GM12878 (cell line): ENCODE measurements at regions not wholly inside any gene's neighbourhood (a gene's known extent, or its start where the extent isn't known, plus 50 kb on each side); places are given as distances from the start of the nearest gene placed in this dataset.

ENCODE experiments used
- ATAC-seq: fragments of 200-7000 bp; cut with Tn5 transposase; 3 replicates; pipeline ENCODE4 v1.9.1; 2020; ENCODE audit warnings: mild to moderate bottlenecking, moderate library complexity
- BruUV-seq: library from RNA; stranded (reverse); fragments of 400-500 nt; replicated peaks from 2 replicates; lab custom pipeline; 2021; lab: Mats Ljungman, UMichigan
- CTCF ChIA-PET: fragments of 300-600 bp; sonication (Branson Sonifier 250); formaldehyde crosslinking; extraction: SDS; loops from one replicate; lab custom pipeline; 2021; ENCODE audit warnings: inconsistent platforms; lab: Yijun Ruan, JAX
- POLR2A ChIA-PET: fragments of 350-600 bp; formaldehyde crosslinking; extraction: SDS; loops from one replicate; lab custom pipeline; 2021; ENCODE audit warnings: inconsistent platforms; lab: Charles Lee
- RAD21 ChIA-PET: fragments of 300-600 bp; sonication (Branson Sonifier 250); formaldehyde crosslinking; loops from one replicate; lab custom pipeline; 2023; ENCODE audit warnings: antibody characterized with exemption; ENCODE audit not compliant: unreplicated experiment; lab: Charles Lee
- SMC1A ChIA-PET: fragments of 300-600 bp; sonication (Branson Sonifier 250); formaldehyde crosslinking; loops from one replicate; lab custom pipeline; 2023; ENCODE audit not compliant: unreplicated experiment, uncharacterized antibody; lab: Charles Lee
- DNase-seq: peaks from one replicate; pipeline ENCODE4 v3.0.0-alpha.2; 2011; ENCODE audit warnings: low read depth, low spot score
- FAIRE-seq: peaks from 3 replicates; lab custom pipeline; 2011; peaks lifted over from hg19 to GRCh38; lab: Jason Lieb, UNC
- H2AFZ ChIP-seq: 2 replicates; pipeline ENCODE4 v1.6.0; 2011; ENCODE audit warnings: low read depth, low read length, control low read depth; ENCODE audit not compliant: control insufficient read depth
- H3K27ac ChIP-seq: 2 replicates; pipeline ENCODE4 v1.5.1; 2011; ENCODE audit warnings: control low read depth; ENCODE audit not compliant: control insufficient read depth, insufficient read depth
- H3K27me3 ChIP-seq, 2 experiments: replicated peaks in 1 of 2; 2 replicates each; pipeline versions ENCODE4 v1.6.0 to v1.6.1; 2011; ENCODE audit warnings: low read length in 1 of 2; ENCODE audit not compliant: control insufficient read depth in 2 of 2, insufficient read depth in 2 of 2
- H3K36me3 ChIP-seq, 2 experiments: 2 replicates each; pipeline ENCODE4 v1.5.1; 2011; ENCODE audit warnings: low read length in 1 of 2; ENCODE audit not compliant: control insufficient read depth in 2 of 2, insufficient read depth in 2 of 2
- H3K4me1 ChIP-seq: 2 replicates; pipeline ENCODE4 v1.6.1; 2011; ENCODE audit warnings: mild to moderate bottlenecking, low read length, moderate library complexity, mixed read lengths; ENCODE audit not compliant: control insufficient read depth, insufficient read depth
- H3K4me2 ChIP-seq: 2 replicates; pipeline ENCODE4 v1.6.0; 2011; ENCODE audit warnings: control low read depth; ENCODE audit not compliant: control insufficient read depth, insufficient read depth
- H3K4me3 ChIP-seq: fragments of 200-600 bp; sonication (generic); 2 replicates; pipeline ENCODE4 v1.5.1; 2016
- H3K79me2 ChIP-seq: 2 replicates; pipeline ENCODE4 v1.6.0; 2011; ENCODE audit warnings: low read length; ENCODE audit not compliant: control insufficient read depth, insufficient read depth
- H3K9ac ChIP-seq: 2 replicates; pipeline ENCODE4 v1.8.0; 2011; ENCODE audit warnings: low read length, control low read depth, mixed read lengths; ENCODE audit not compliant: control insufficient read depth, insufficient read depth
- H3K9me3 ChIP-seq: replicated peaks from 3 replicates; pipeline ENCODE4 v1.5.1; 2011; ENCODE audit warnings: mild to moderate bottlenecking, low read length; ENCODE audit not compliant: control insufficient read depth, insufficient read depth
- H4K20me1 ChIP-seq: 2 replicates; pipeline ENCODE4 v1.6.0; 2011; ENCODE audit not compliant: control insufficient read depth, insufficient read depth
- GATAD2B ChIP-seq: fragments of 450-650 bp; conservative IDR thresholded peaks from 2 replicates; pipeline ENCODE4 v1.6.1; 2017; ENCODE audit warnings: low read depth, mild to moderate bottlenecking, moderate library complexity
- KDM1A ChIP-seq: fragments of 200-600 bp; sonication (generic); IDR thresholded peaks from 2 replicates; pipeline ENCODE4 v1.6.1; 2016; ENCODE audit warnings: borderline replicate concordance
- PAX5 ChIP-seq: IDR thresholded peaks from 2 replicates; pipeline ENCODE4 v1.6.1; 2011; ENCODE audit warnings: low read depth, low read length, borderline replicate concordance
- RCOR1 ChIP-seq: conservative IDR thresholded peaks from 2 replicates; pipeline ENCODE4 v1.6.1; 2012; ENCODE audit warnings: low read depth, low read length, improper control_type of control experiment
- RUNX3 ChIP-seq: IDR thresholded peaks from 2 replicates; pipeline ENCODE4 v1.6.1; 2012; ENCODE audit warnings: low read length, inconsistent platforms
- SUPT20H ChIP-seq: IDR thresholded peaks from 2 replicates; pipeline ENCODE4 v1.6.1; 2011; ENCODE audit warnings: low read depth, mild to moderate bottlenecking, low read length, moderate library complexity, borderline replicate concordance; ENCODE audit not compliant: control insufficient read depth
- TCF3 ChIP-seq: IDR thresholded peaks from 2 replicates; pipeline ENCODE4 v1.6.1; 2012; ENCODE audit warnings: low read depth, mild to moderate bottlenecking, low read length, borderline replicate concordance; ENCODE audit not compliant: insufficient read depth
- WGBS: methylation state at CpG from one replicate; pipeline ENCODE4 v1.1.6; 2016; ENCODE audit warnings: low lambda C conversion rate; ENCODE audit not compliant: insufficient replicate concordance, insufficient coverage; ENCODE audit errors: missing lambda C conversion rate; 5-methylcytosine and 5-hydroxymethylcytosine counted together
- in situ Hi-C: fragments of 300-500 bp; cut with MboI; formaldehyde crosslinking; loops from 9 replicates; pipeline ENCODE4 v1.14.3; 2018; ENCODE audit warnings: mixed read lengths
- intact Hi-C: fragments of 100-400 bp; cut with micrococcal nuclease; formaldehyde crosslinking; loops from one replicate; pipeline ENCODE4 v1.14.2; 2022; ENCODE audit not compliant: unreplicated experiment
- TF ChIP-seq, protein P1 (sequence below): IDR thresholded peaks from 2 replicates; pipeline ENCODE4 v1.6.1; 2011; ENCODE audit warnings: mild to moderate bottlenecking, low read depth, low read length, moderate library complexity; ENCODE audit not compliant: insufficient replicate concordance
- TF ChIP-seq, protein P2 (sequence below): fragments of 450-650 bp; IDR thresholded peaks from 2 replicates; pipeline ENCODE4 v1.6.1; 2017; ENCODE audit warnings: mild to moderate bottlenecking, moderate library complexity
- TF ChIP-seq, protein P3 (sequence below): fragments of 450-650 bp; IDR thresholded peaks from 2 replicates; pipeline ENCODE4 v1.6.1; 2017; ENCODE audit warnings: low read depth, mild to moderate bottlenecking, moderate library complexity

DNA sequence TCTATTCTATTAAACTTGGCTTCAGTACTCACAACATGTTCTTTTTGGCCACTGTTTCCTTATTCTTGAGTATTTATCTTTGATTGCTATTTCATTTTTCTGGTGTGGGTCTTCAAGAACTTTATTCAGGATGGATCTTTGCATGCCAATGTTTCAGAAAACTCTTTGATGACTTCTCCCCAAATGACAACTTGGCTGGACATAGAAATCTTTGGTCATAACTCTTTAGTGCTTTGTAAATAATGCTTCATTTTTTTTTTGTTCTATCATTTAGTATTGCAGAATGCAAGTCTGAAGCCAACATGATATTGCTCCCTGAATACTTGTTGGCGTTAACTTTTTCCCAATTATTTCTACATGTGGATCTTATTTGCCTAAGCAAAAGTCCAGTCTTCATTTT, 103.6 kb upstream of the HS3ST2 start:
- in situ Hi-C loops, result no loop called here
- TF ChIP-seq PAX5 (no peak), KDM1A (no peak), RCOR1 (no peak), GATAD2B (no peak), SUPT20H (no peak), RUNX3 (no peak), TCF3 (no peak)
- TF ChIP-seq, protein P1, sequence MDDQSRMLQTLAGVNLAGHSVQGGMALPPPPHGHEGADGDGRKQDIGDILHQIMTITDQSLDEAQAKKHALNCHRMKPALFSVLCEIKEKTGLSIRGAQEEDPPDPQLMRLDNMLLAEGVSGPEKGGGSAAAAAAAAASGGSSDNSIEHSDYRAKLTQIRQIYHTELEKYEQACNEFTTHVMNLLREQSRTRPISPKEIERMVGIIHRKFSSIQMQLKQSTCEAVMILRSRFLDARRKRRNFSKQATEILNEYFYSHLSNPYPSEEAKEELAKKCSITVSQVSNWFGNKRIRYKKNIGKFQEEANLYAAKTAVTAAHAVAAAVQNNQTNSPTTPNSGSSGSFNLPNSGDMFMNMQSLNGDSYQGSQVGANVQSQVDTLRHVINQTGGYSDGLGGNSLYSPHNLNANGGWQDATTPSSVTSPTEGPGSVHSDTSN, result no peak
- TF ChIP-seq, protein P2, sequence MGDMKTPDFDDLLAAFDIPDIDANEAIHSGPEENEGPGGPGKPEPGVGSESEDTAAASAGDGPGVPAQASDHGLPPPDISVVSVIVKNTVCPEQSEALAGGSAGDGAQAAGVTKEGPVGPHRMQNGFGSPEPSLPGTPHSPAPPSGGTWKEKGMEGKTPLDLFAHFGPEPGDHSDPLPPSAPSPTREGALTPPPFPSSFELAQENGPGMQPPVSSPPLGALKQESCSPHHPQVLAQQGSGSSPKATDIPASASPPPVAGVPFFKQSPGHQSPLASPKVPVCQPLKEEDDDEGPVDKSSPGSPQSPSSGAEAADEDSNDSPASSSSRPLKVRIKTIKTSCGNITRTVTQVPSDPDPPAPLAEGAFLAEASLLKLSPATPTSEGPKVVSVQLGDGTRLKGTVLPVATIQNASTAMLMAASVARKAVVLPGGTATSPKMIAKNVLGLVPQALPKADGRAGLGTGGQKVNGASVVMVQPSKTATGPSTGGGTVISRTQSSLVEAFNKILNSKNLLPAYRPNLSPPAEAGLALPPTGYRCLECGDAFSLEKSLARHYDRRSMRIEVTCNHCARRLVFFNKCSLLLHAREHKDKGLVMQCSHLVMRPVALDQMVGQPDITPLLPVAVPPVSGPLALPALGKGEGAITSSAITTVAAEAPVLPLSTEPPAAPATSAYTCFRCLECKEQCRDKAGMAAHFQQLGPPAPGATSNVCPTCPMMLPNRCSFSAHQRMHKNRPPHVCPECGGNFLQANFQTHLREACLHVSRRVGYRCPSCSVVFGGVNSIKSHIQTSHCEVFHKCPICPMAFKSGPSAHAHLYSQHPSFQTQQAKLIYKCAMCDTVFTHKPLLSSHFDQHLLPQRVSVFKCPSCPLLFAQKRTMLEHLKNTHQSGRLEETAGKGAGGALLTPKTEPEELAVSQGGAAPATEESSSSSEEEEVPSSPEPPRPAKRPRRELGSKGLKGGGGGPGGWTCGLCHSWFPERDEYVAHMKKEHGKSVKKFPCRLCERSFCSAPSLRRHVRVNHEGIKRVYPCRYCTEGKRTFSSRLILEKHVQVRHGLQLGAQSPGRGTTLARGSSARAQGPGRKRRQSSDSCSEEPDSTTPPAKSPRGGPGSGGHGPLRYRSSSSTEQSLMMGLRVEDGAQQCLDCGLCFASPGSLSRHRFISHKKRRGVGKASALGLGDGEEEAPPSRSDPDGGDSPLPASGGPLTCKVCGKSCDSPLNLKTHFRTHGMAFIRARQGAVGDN, result no peak
- TF ChIP-seq, protein P3, sequence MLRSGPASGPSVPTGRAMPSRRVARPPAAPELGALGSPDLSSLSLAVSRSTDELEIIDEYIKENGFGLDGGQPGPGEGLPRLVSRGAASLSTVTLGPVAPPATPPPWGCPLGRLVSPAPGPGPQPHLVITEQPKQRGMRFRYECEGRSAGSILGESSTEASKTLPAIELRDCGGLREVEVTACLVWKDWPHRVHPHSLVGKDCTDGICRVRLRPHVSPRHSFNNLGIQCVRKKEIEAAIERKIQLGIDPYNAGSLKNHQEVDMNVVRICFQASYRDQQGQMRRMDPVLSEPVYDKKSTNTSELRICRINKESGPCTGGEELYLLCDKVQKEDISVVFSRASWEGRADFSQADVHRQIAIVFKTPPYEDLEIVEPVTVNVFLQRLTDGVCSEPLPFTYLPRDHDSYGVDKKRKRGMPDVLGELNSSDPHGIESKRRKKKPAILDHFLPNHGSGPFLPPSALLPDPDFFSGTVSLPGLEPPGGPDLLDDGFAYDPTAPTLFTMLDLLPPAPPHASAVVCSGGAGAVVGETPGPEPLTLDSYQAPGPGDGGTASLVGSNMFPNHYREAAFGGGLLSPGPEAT, result no peak
- TF ChIP-seq, all 136 proteins: peak for 0

More for the DNA sequence above, 103.6 kb upstream of the HS3ST2 start:
- no peak overlapping the region for H3K4me3 ChIP-seq
- ChIA-PET SMC1A (no interaction called here), POLR2A (no interaction called here), CTCF (no interaction called here), RAD21 (no interaction called here)
- H3K27ac ChIP-seq, result no peak overlapping the region
- no peak overlapping the region for H3K9ac ChIP-seq
- H3K4me1 ChIP-seq, result no peaks in the 10 kb centered on the region
- BruUV-seq, result no TSS peak
- H3K4me2 ChIP-seq, result no peak overlapping the region
- no peaks in the 10 kb centered on the region for H3K79me2 ChIP-seq
- FAIRE-seq (no peak), DNase-seq (no peak), ATAC-seq (no peak)
- intact Hi-C loops, result no loop called here
- no peak overlapping the region for H2AFZ ChIP-seq
- H3K27me3 ChIP-seq, result peaks cover 0 to 3% of the 10 kb centered on the region in 2 experiments; a peak in 2 of 4 replicates
- H3K9me3 ChIP-seq, result no peaks in the 10 kb centered on the region; the same call in 2 of the 3 replicates
- 0% methylated on average over 1 of the region's 1 CpG for WGBS
- H4K20me1 ChIP-seq, result no peaks in the 10 kb centered on the region
- H3K36me3 ChIP-seq, result no peaks in the 10 kb centered on the region
